Stimulated activated CD4-positive, alpha-beta T cell treated with anti-CD3 and anti-CD28 coated beads, Interleukin-1b, Interleukin-23, amount 100 ng/mL, for 4 hours (primary cell): ENCODE measurements at regions not wholly inside any gene's neighbourhood (a gene's known extent, or its start where the extent isn't known, plus 50 kb on each side); places are given as distances from the start of the nearest gene placed in this dataset.
A peak's percentile ranks its signal among the peaks of the same experiment; 100 is the strongest.

Source experiments
- DNase-seq, 2 donors: peaks; one replicate each; pipeline ENCODE4 v3.0.0-alpha.2; 2020; ENCODE audit warnings: low read depth in 2 of 2

DNA sequence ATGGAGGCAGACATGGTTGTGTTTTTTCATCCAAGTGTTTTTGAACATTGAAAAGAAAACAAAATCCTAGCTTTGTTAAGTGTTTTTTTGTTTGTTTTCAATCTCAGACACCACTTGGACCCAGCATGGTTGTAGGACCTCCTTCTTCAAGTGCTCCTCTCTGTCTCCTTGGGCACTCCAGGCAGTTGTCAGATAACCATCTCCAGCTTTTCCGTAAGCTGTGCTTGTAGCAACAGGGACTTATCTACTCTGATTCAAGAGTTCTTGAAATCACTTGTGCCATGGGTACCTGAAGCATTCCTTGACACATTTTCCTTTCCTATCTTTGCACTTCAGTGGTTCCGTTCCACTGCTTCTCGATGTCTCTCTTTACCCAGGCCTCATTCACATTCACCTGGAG is 334.9 kb upstream of the DDX53 start:
- no peak for DNase-seq

- no peak for DNase-seq
Measured at GRCh38 chrX:22665818-22666217, 333.9 kb upstream of the DDX53 start.

DNA sequence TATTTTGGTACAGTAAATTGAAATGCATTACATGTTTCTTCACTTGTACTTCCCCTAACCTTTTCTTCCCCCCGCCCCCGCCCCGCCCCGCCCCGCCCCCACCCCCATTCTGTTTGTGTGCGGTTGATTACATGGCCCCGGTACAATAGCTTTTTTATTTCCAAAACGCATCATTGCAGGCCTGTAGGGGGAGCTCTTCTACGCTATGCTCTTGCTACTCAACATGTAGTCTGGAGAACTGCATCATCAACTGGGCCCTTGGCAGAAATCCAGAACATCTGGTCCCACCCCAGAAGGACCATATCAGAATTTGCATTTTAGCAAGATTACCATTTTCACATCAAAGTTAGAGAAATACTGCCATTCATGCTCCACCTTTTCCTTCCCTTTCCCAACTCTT is 333.3 kb upstream of the DDX53 start:
- DNase-seq = no peak

GRCh38 chrX:22674932-22675331 is 324.8 kb upstream of the DDX53 start:
- DNase-seq = no peak

DNA sequence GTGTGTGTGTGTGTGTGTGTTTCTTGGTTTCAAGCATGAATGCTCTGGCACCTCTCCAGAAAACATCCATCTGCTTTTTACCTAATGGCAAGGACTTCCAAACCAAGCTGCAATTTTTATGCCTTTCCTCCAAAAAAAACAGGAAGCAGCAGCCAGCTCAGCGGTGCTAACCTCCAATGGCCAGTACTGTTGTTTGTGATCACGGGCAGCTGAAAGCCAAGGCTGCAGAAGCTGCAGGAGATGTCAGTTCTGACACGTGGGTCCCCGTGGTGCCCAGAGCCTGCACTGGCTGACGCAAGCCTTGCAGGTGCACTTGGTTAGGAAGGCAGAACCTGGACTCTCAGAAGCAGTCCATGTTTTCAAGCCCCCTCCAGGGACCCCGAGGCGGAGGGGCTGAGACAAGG is 313.6 kb upstream of the DDX53 start:
- DNase-seq = no peak

DNA sequence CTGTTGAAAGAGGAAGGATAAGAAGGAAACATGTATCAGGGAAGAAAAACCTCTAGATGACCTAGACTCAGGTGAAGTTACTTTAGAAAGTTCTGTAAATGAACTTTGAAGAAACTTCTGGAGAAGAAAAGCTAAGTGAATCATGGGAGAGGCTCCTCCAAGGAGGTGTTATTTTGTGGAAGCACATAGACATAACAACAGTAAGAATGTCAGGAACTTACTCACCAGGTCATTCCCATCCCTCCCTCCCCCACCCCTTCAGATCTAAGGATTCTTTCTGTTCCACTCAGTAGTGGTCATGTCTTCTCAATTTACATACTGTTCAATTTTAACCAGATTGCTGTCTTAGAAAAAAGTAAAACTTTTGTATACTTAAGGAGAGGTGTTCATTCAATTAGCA is 310.5 kb upstream of the DDX53 start:
- DNase-seq = no peak

- DNase-seq = no peak
Measured at GRCh38 chrX:22690116-22690515, 309.6 kb upstream of the DDX53 start.

DNA sequence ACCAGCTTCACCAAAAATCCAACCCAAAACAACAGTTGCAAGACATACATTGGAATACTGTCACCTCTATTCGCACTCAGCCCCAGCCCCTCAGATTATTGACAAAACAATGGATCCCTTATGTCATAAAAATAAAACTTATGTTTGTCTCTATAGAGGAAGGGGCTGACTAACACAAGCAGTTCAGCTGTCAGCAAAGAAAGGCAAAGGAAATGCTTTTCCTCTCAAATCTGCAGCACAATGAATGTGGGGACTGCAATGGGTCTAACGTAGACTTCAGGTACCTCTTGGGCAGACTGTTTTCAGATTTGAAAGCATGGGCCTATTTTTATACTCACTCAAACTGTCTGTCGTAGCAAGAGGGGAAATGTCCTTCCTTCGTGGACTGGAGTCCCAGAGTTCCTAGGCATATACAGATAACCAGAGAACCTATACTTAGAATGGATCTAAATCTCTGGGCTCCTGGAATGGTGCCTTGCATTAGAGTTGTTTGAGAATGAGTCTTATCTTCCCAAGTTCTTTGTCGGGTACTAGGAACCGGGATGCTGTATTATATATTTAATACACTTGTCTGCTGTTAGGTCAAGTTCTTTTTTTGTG is 307.7 kb upstream of the DDX53 start:
- no peak for DNase-seq

DNA sequence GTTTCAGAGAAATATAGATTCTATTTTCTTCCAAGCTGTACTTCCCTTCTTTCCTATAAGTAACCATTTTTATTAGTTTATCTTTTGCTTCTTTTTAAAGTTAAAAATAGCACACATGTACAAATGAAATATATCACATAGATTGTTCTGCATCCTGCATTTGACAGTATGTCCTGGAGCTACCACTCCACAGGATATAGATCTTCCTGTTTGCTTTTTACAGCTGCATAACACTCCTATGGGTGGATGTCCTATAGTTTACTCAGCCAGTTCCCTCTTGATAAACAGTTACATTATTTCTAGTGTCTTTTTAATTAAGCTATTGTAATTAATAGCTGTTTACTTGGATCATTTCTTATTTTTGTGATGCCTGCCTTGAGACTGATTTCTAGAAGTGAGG is 301.6 kb upstream of the DDX53 start:
- DNase-seq = no peak

- no peak for DNase-seq
Measured at GRCh38 chrX:22699581-22700091, 300.1 kb upstream of the DDX53 start.

DNA sequence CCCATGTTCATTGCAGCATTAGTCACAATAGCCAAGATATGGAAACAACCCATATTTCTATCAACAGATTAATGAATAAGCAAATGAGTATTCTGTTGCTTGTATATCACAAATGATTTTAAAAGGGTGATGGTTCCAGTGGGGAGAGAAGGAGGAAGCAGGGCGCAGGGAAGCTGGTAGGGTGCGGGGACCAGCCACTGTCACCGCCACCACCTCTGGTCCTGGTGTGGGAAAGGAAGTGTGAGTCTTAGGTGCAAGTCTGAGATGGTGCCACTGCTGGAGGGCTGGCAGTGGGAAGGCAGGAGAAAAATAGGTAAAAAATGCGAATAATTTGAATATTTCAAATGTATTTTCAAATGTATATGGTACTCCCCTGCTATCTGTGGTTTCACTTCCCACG is 286.8 kb upstream of the DDX53 start:
- DNase-seq = no peak

GRCh38 chrX:22730542-22730941 is 269.2 kb upstream of the DDX53 start:
- DNase-seq = no peak

- DNase-seq = no peak
Measured at GRCh38 chrX:22737541-22737940, 262.2 kb upstream of the DDX53 start.

- no peak for DNase-seq
Measured at GRCh38 chrX:22739276-22739675, 260.5 kb upstream of the DDX53 start.

GRCh38 chrX:22740836-22741235 is 258.9 kb upstream of the DDX53 start:
- DNase-seq = no peak

GRCh38 chrX:22742174-22742573 is 257.6 kb upstream of the DDX53 start:
- no peak for DNase-seq

GRCh38 chrX:22746081-22746480 is 253.7 kb upstream of the DDX53 start:
- DNase-seq = no peak

DNA sequence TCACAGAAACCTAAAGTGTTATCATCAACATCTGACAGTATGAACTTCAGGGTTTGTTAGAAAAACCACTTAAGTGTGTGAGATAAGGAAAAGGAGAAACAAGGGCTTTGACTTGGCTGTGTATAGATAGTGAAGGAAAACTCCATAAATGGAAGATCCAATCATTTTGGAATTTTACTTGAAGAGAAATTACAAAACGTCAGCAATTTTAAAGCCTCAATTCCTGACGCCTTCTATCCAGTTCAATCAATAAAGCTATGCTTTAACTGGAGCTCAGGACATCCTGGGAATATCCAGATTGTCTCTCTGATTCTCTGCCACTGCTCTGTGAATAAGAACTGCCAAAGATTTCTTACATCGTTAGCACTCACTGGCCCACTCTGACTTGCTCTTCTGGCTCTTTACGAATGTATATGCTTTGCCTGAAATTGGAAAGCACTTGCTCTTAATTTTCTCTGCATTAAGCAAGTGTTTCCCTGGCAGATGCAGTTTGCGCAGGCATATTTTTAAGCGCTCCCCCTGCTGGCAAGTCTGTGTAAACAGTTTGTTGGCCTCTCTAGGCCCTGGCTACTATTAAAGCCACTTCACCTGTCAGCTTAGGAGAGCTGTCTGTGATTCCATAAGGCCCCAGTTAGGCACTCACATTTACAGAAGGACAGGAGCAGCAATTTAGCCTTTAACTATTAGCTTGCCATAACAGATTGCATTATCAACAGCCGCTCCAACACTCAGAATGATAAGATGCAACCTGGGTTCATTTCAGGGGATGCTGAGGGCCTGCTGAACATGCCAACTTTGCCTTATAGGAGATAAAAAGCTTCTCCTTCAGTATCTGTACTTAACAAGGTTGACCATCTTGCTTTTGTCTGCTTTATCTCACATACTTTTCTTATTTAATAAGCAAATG is 251.4 kb upstream of the DDX53 start:
- DNase-seq = peak in 1 of 2 donors; percentile 18

DNA sequence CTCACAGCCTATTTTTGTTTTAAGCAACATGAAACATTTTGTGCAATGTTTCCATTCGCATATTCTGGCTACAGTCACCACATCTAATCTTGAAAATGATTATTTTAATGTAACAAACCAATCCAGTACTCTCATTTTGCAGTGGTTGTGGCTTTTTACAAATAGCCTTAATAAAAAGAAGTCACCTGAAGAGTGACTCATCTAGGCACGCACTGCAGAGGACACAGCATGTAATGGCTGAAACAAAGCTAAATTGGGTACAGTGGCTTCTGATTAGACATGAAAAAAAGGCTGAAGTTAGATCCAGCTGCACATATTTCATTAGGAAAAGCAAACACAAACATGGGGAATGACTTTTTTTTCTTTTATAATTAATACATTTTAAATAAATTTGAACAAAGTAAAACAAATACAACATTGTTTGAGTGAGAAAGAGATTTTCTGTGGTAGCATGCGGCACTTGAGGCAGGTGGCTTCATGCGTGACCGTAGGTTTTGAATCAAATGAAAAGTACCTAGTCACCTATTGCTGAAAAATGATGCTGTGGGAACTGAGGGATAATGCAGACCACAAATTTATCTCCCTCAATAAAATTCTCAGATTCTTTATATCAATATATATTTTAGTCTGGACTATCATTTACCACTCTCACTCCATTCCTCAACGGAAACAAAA is 240.8 kb upstream of the DDX53 start:
- no peak for DNase-seq

- DNase-seq = no peak
Measured at GRCh38 chrX:22760513-22761057, 239.2 kb upstream of the DDX53 start.

DNA sequence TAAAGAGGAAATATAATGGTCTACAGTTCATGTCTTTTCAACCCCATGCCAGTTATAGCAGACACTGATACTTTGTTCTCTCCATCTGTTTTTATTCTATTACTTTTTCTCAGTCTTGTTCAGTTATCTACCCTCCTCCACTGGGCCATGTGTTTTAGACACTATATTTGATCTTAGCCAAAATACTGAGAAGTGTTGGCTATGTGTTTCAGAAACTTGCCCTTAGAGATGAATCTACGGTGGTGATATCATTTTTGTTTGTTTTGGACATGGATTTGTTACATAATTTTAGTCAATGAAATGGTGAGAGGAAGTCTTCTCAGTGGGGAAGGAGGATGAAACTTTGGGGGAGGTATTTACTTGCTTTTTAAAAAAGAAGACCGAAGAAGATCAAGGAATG is 211.5 kb upstream of the DDX53 start:
- DNase-seq = no peak

GRCh38 chrX:22795671-22796070 is 204.1 kb upstream of the DDX53 start:
- DNase-seq = no peak
